NOMO-1 (cell line): ENCODE measurements at regions not wholly inside any gene's neighbourhood (a gene's known extent, or its start where the extent isn't known, plus 50 kb on each side); places are given as distances from the start of the nearest gene placed in this dataset.
"Not testable (repeated sequence)": the region's sequence is repeated elsewhere in the genome, so short reads cannot be mapped to it uniquely, and the experiment has no call there.

ENCODE experiments used
- DNase-seq, 2 experiments: peaks; one replicate each; lab custom pipeline; 2025; ENCODE audit not compliant: unreplicated experiment in 2 of 2; lab: John Stamatoyannopoulos, UW

GRCh38 chr14:86217523-86217922, 687.6 kb downstream of the FLRT2 start:
- DNase-seq, result no peak

- DNase-seq, result no peak
These were observed 673.9 kb downstream of the FLRT2 start for GRCh38 chr14:86203843-86204242.

- DNase-seq, result no peak
These were observed 666.5 kb downstream of the FLRT2 start for GRCh38 chr14:86196471-86196870.

- DNase-seq, result no peak
These were observed 663.8 kb downstream of the FLRT2 start for GRCh38 chr14:86193756-86194155.

GRCh38 chr14:86179980-86180379, 650.0 kb downstream of the FLRT2 start:
- no peak for DNase-seq

GRCh38 chr14:86168371-86168770, 638.4 kb downstream of the FLRT2 start:
- no peak for DNase-seq

GRCh38 chr14:86166541-86166940, 636.6 kb downstream of the FLRT2 start:
- DNase-seq, result no peak

- no peak for DNase-seq
These were observed 623.5 kb downstream of the FLRT2 start for GRCh38 chr14:86153480-86153879.

- DNase-seq, result no peak
These were observed 613.3 kb downstream of the FLRT2 start for GRCh38 chr14:86143248-86143647.

- DNase-seq, result no peak
These were observed 612.0 kb downstream of the FLRT2 start for GRCh38 chr14:86141966-86142365.

- DNase-seq, result no peak
These were observed 599.5 kb downstream of the FLRT2 start for GRCh38 chr14:86129426-86129825.

GRCh38 chr14:86124328-86124727, 594.4 kb downstream of the FLRT2 start:
- DNase-seq, result no peak

- no peak for DNase-seq
These were observed 586.0 kb downstream of the FLRT2 start for GRCh38 chr14:86115972-86116371.

- DNase-seq, result not testable (repeated sequence)
These were observed 580.9 kb downstream of the FLRT2 start for GRCh38 chr14:86110871-86111270.

- DNase-seq, result no peak
These were observed 574.8 kb downstream of the FLRT2 start for GRCh38 chr14:86104691-86105265.

- no peak for DNase-seq
These were observed 564.6 kb downstream of the FLRT2 start for GRCh38 chr14:86094512-86094911.

- DNase-seq, result no peak
These were observed 561.9 kb downstream of the FLRT2 start for GRCh38 chr14:86091811-86092210.

GRCh38 chr14:86088156-86088555, 558.2 kb downstream of the FLRT2 start:
- DNase-seq, result no peak

GRCh38 chr14:86087377-86087776, 557.4 kb downstream of the FLRT2 start:
- no peak for DNase-seq

GRCh38 chr14:86086962-86087361, 557.0 kb downstream of the FLRT2 start:
- no peak for DNase-seq

- DNase-seq, result no peak
These were observed 554.2 kb downstream of the FLRT2 start for GRCh38 chr14:86084097-86084496.

GRCh38 chr14:86083616-86084015, 553.7 kb downstream of the FLRT2 start:
- DNase-seq, result no peak
